Glutamatergic neuron (in vitro differentiated cells): ENCODE measurements at regions not wholly inside any gene's neighbourhood (a gene's known extent, or its start where the extent isn't known, plus 50 kb on each side); places are given as distances from the start of the nearest gene placed in this dataset.
"Not testable (repeated sequence)": the region's sequence is repeated elsewhere in the genome, so short reads cannot be mapped to it uniquely, and the experiment has no call there.

ENCODE experiments used
- DNase-seq: peaks from one replicate; pipeline ENCODE4 v3.0.0; 2022
- H3K27ac Mint-ChIP-seq: one replicate; pipeline ENCODE4 v1.8.0; 2020; ENCODE audit warnings: mild to moderate bottlenecking, mixed read lengths, inconsistent platforms; ENCODE audit not compliant: unreplicated experiment
- H3K27me3 Mint-ChIP-seq: one replicate; pipeline ENCODE4 v1.8.0; 2020; ENCODE audit warnings: mild to moderate bottlenecking, moderate library complexity, mixed read lengths, inconsistent platforms; ENCODE audit not compliant: unreplicated experiment
- H3K36me3 Mint-ChIP-seq: one replicate; pipeline ENCODE4 v1.8.0; 2020; ENCODE audit warnings: mild to moderate bottlenecking, mixed read lengths, inconsistent platforms; ENCODE audit not compliant: unreplicated experiment
- H3K4me1 Mint-ChIP-seq: one replicate; pipeline ENCODE4 v1.8.0; 2020; ENCODE audit warnings: mild to moderate bottlenecking, low read depth, mixed read lengths, inconsistent platforms; ENCODE audit not compliant: unreplicated experiment
- H3K4me3 Mint-ChIP-seq: one replicate; pipeline ENCODE4 v1.8.0; 2020; ENCODE audit warnings: mild to moderate bottlenecking, mixed read lengths, inconsistent platforms; ENCODE audit not compliant: unreplicated experiment
- H3K9me3 Mint-ChIP-seq: one replicate; pipeline ENCODE4 v1.8.0; 2020; ENCODE audit warnings: mild to moderate bottlenecking, moderate library complexity, mixed read lengths, inconsistent platforms; ENCODE audit not compliant: unreplicated experiment
- TF ChIP-seq, protein P1 (sequence below): fragments of 200-600 bp; sonication (generic); IDR thresholded peaks from one replicate; pipeline ENCODE4 v1.5.0; 2021; ENCODE audit not compliant: partially characterized antibody, unreplicated experiment

DNA sequence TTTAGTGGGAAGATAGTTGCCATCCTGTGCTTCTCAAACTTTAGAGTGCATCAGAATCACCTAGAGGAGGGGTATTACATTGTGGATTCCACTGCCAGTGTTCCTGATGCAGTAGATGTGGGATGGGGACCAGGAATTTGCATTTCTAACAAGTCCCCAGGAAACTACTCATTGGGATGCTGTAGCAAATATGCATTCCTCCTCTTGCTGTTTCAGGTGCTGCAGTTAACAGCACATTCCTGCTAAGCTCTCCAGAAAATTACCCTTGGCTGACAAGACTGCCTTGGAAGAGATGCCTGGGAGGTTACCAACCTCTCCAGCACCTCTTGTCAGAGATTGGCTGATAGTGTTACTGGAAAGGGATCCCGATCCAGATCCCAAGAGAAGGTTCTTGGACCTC lies 270.5 kb downstream of the OSTF1 start:
- H3K27me3 Mint-ChIP-seq, result peaks cover 3% of the 10 kb centered on the region
- H3K27ac Mint-ChIP-seq, result no peak overlapping the region
- peaks cover 3% of the 10 kb centered on the region for H3K9me3 Mint-ChIP-seq
- no peak for DNase-seq
- H3K36me3 Mint-ChIP-seq, result no peaks in the 10 kb centered on the region
- TF ChIP-seq, protein P1, sequence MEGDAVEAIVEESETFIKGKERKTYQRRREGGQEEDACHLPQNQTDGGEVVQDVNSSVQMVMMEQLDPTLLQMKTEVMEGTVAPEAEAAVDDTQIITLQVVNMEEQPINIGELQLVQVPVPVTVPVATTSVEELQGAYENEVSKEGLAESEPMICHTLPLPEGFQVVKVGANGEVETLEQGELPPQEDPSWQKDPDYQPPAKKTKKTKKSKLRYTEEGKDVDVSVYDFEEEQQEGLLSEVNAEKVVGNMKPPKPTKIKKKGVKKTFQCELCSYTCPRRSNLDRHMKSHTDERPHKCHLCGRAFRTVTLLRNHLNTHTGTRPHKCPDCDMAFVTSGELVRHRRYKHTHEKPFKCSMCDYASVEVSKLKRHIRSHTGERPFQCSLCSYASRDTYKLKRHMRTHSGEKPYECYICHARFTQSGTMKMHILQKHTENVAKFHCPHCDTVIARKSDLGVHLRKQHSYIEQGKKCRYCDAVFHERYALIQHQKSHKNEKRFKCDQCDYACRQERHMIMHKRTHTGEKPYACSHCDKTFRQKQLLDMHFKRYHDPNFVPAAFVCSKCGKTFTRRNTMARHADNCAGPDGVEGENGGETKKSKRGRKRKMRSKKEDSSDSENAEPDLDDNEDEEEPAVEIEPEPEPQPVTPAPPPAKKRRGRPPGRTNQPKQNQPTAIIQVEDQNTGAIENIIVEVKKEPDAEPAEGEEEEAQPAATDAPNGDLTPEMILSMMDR, result no peak
- H3K4me3 Mint-ChIP-seq, result no peak overlapping the region
- no peaks in the 10 kb centered on the region for H3K4me1 Mint-ChIP-seq

DNA sequence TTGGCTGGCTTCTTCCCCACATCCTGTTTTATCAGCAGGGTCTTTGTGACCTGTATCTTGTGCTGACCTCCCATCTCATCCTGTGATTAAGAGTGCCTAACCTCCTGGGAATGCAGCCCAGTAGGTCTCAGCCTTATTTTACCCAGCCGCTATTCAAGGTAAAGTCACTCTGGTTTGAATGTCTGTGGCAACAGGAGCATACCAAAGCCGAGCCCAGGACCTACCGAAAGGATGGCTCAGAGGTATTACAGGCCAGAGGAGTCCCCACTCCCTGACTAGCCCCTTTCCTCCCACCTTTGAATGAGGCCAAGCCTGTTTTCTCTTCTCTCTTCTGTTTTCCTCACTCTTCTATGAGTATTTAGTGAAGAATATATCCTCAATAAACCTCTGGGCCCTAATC lies 271.3 kb downstream of the OSTF1 start:
- Mint-ChIP-seq H3K36me3 (no peaks in the 10 kb centered on the region), H3K9me3 (peaks cover 3% of the 10 kb centered on the region), H3K27ac (no peak overlapping the region), H3K27me3 (peaks cover 3% of the 10 kb centered on the region), H3K4me1 (no peaks in the 10 kb centered on the region), H3K4me3 (no peak overlapping the region)
- TF ChIP-seq, protein P1, result no peak
- DNase-seq, result no peak

DNA sequence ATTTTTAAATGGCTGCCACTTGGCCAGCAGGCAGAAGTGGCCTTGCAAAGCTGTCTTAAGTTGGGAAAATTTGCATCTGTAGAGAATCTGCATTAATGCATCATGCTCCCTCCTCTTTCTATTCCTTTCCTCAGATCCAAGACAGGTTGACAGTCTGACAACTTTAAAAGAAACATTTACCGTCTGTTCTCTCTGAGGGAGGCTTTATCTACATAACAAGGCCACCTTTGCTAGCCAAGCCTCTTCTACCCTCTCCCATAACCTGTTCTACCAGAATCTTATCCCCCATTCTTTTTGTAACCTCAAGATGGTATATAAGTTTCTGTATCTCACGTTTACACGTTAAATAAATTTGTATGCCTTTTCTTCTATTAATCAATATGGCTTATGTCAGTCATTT lies 271.9 kb downstream of the OSTF1 start:
- Mint-ChIP-seq H3K4me1 (no peaks in the 10 kb centered on the region), H3K27me3 (peaks cover 3% of the 10 kb centered on the region), H3K27ac (no peak overlapping the region), H3K9me3 (peaks cover 3% of the 10 kb centered on the region), H3K36me3 (no peaks in the 10 kb centered on the region), H3K4me3 (no peak overlapping the region)
- TF ChIP-seq, protein P1, result no peak
- no peak for DNase-seq

DNA sequence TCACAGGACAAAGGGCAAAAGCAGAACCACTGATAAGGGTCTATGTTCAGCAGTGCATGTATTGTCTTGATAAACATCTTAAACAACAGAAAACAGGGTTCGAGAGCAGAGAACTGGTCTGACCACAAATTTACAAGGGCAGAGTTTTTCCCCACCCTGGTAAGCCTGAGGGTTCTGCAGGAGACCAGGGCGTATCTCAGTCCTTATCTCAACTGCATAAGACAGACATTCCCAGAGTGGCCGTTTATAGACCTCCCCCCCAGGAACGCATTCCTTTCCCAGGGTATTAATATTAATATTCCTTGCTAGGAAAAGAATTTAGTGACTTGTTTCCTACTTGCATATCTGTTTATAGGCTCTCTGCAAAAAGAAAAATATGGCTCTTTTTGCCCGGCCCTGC lies 274.1 kb downstream of the OSTF1 start:
- not testable (repeated sequence) for H3K9me3 Mint-ChIP-seq, H3K36me3 Mint-ChIP-seq, H3K27ac Mint-ChIP-seq, H3K4me1 Mint-ChIP-seq, H3K27me3 Mint-ChIP-seq, H3K4me3 Mint-ChIP-seq, DNase-seq

DNA sequence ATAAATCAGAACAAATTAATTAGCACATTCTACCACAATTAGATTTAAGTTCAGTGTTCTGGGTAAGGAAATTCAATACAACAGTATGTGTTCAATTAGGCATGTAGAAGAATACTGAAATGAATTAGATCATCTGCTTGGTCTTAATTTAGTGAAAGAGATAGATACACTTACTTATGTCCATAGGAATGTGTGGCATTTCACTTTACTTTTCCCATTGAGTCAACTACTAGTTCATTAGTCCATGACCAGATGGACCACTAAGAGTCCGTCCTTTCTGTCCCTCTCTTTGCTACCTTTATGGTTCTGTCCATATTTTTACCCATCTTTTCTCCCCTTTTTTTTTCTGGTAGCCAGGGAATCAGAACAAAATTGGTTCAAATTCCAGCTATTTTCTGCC lies 276.9 kb downstream of the OSTF1 start:
- Mint-ChIP-seq H3K4me3 (no peak overlapping the region), H3K9me3 (peaks cover 3% of the 10 kb centered on the region), H3K27me3 (peaks cover 1% of the 10 kb centered on the region), H3K27ac (no peak overlapping the region), H3K4me1 (no peaks in the 10 kb centered on the region), H3K36me3 (no peaks in the 10 kb centered on the region)
- no peak for DNase-seq
- TF ChIP-seq, protein P1, result no peak

DNA sequence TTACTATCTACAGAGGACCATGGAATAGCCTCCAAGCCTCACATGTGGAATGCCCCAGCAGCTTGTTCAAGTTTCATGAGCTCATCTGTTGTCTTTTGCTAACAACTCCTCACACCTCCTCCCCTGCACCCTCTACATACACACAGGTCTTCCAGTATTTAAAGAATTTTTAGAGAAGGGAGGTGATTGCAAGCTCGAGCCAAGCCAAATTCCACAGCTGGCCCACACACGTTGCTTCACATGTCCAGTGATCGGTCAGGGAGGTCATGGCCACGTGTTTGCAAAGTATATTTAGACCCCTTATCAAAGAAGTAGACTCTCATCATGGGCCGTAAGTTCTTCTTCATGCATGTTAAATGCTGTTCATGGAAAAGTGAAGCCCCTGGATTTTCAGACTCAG lies 281.7 kb downstream of the OSTF1 start:
- no peak for DNase-seq
- H3K4me1 Mint-ChIP-seq, result no peaks in the 10 kb centered on the region
- H3K27me3 Mint-ChIP-seq, result no peaks in the 10 kb centered on the region
- H3K4me3 Mint-ChIP-seq, result no peak overlapping the region
- H3K36me3 Mint-ChIP-seq, result no peaks in the 10 kb centered on the region
- H3K27ac Mint-ChIP-seq, result no peak overlapping the region
- H3K9me3 Mint-ChIP-seq, result no peaks in the 10 kb centered on the region
- TF ChIP-seq, protein P1, result no peak
